ENCODE measurements at regions not wholly inside any gene's neighbourhood (a gene's known extent, or its start where the extent isn't known, plus 50 kb on each side); places are given as distances from the start of the nearest gene placed in this dataset.
"Not testable (repeated sequence)": the region's sequence is repeated elsewhere in the genome, so short reads cannot be mapped to it uniquely, and the experiment has no call there.

DNA sequence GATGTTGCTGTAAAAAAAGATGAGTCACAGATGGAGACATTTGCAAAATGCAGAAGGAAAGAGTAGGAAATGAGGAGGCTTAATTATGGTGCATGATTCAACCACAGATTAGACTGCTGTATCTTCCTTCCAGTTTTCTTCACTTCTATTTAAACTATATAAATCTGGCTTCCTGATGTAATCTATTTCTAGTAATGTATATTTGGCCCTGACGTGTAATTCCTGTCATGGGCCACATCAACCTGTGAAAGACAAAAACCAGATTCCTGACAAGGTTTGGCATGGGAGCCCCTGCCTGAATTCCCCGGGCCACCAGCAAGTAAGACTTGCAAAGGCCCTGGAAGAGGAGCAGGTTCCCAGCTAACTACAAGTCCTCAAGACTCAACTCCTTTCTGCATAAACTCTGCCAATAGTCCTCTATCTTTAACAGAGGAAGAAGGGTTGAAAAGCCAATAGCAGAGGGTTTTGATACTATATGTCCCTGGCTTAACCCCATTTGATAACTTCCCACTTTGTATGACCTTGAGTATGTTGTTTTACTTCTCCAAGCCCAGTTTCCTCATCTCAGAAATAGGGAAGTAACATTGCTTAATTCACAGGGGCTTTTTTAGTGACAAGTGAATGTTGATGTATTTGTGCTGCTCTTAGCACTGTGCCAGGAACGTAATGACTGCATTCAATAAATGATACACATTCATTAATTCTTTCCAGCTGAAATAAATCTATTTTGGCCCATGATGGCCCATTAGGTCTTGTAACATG is 172.7 kb downstream of the SPRY2 start:
- Histone ChIP-seq H3K9me3 (replicated peaks; ENCODE audit: low read length) (no peaks in the 10 kb centered on the region), H3K27me3 (ENCODE audit: control insufficient read depth, insufficient read depth, low read length) (no peaks in the 10 kb centered on the region), H3K9ac (ENCODE audit: low read depth, low read length) (no peak overlapping the region), H3K4me3 (ENCODE audit: low read length) (no peak overlapping the region), H3K36me3 (ENCODE audit: insufficient read depth, low read length) (no peaks in the 10 kb centered on the region), H3K4me2 (ENCODE audit: low read length) (no peak overlapping the region), H3K4me1 (ENCODE audit: control insufficient read depth, insufficient read depth, low read length) (peaks cover 2% of the 10 kb centered on the region)

DNA sequence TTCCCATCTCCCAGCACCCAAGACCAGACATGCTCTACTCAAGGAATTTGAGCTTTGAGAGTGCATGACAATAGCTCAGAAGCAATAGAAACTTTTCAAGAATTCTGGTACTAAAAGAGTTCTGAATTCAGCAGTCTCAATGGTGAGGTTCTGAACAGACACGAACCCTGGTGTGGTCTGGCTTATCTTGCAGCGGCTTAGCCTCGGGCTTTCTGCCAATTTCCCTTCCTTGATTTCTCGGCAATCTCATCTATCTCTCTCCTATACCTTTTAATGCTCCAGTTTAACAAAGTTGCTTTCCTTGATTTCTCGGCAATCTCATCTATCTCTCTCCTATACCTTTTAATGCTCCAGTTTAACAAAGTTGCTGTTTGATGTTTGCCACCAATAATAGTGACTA is 174.6 kb downstream of the SPRY2 start:
- H3K9ac ChIP-seq (ENCODE audit: low read depth, low read length) = no peak overlapping the region
- no peak overlapping the region for H3K4me2 ChIP-seq (ENCODE audit: low read length)
- peaks cover 2% of the 10 kb centered on the region for H3K4me1 ChIP-seq (ENCODE audit: control insufficient read depth, insufficient read depth, low read length)
- H3K27me3 ChIP-seq (ENCODE audit: control insufficient read depth, insufficient read depth, low read length) = no peaks in the 10 kb centered on the region
- no peaks in the 10 kb centered on the region for H3K36me3 ChIP-seq (ENCODE audit: insufficient read depth, low read length)
- no peak overlapping the region for H3K4me3 ChIP-seq (ENCODE audit: low read length)
- H3K9me3 ChIP-seq (replicated peaks; ENCODE audit: low read length) = no peaks in the 10 kb centered on the region

DNA sequence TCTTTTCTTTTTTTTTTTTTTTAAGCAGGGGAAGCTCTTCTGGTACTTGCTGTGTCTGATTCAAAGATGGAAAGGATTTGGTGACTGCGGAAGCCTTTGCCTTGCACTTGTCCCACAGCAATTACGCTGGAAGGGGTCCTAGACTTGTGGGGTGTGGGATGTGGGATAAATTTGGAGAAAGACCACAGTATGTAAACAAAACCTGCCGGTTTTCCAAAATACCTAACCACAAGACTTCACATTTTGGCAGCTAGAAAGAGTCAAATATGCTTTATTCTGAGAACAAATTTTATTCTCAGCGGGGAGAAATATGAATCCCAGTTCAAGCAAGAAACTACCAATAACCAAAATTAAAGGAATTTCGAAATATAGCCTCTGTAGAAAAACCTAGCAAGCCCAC is 176.5 kb downstream of the SPRY2 start:
- Histone ChIP-seq H3K4me2 (ENCODE audit: low read length) (no peak overlapping the region), H3K9me3 (replicated peaks; ENCODE audit: low read length) (no peaks in the 10 kb centered on the region), H3K27me3 (ENCODE audit: control insufficient read depth, insufficient read depth, low read length) (no peaks in the 10 kb centered on the region), H3K9ac (ENCODE audit: low read depth, low read length) (no peak overlapping the region), H3K4me1 (ENCODE audit: control insufficient read depth, insufficient read depth, low read length) (peaks cover 2% of the 10 kb centered on the region), H3K36me3 (ENCODE audit: insufficient read depth, low read length) (no peaks in the 10 kb centered on the region), H3K4me3 (ENCODE audit: low read length) (no peak overlapping the region)

DNA sequence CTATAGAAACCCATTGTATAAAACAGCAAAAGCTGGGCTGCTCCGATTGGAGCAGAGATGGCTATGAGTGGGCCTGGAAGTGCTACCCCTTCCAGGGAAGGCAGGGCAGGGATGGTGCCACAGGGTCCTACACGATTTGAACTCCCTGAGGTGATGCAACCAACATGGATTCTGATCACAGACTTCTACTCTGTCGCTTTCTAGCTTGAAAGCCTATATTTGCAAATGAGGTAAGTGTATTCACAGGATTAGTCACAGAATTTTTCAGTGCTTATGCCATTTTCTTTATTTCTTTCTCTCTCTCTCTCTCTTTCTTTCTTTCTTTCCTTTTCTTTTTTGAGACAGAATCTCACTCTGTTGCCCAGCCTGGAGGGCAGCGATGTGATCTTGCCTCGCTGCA is 179.0 kb downstream of the SPRY2 start:
- no peak overlapping the region for H3K4me3 ChIP-seq (ENCODE audit: low read length)
- no peaks in the 10 kb centered on the region for H3K27me3 ChIP-seq (ENCODE audit: control insufficient read depth, insufficient read depth, low read length)
- H3K9me3 ChIP-seq (replicated peaks; ENCODE audit: low read length) = no peaks in the 10 kb centered on the region
- no peak overlapping the region for H3K9ac ChIP-seq (ENCODE audit: low read depth, low read length)
- H3K4me1 ChIP-seq (ENCODE audit: control insufficient read depth, insufficient read depth, low read length) = no peaks in the 10 kb centered on the region
- no peak overlapping the region for H3K4me2 ChIP-seq (ENCODE audit: low read length)
- H3K36me3 ChIP-seq (ENCODE audit: insufficient read depth, low read length) = no peaks in the 10 kb centered on the region

DNA sequence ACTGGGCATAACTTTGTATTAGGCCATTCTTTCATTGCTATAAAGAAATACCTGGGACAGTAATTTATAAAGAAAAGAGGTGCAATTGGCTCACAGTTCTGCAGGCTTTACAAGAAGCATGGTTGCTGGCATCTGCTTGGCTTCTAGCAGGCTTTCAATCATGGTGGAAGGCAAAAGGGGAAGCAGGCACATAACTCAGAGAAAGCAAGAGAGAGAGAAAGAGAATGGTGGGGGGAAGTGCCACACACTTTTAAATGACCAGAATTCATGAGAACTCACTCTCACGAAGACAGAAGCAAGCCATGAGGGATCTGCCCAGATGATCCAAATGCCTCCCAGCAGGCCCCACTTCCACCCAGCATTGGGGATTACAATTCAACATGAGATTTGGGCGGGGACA is 179.7 kb downstream of the SPRY2 start:
- H3K4me1 ChIP-seq (ENCODE audit: control insufficient read depth, insufficient read depth, low read length) = no peaks in the 10 kb centered on the region
- no peak overlapping the region for H3K4me3 ChIP-seq (ENCODE audit: low read length)
- H3K9ac ChIP-seq (ENCODE audit: low read depth, low read length) = no peak overlapping the region
- H3K36me3 ChIP-seq (ENCODE audit: insufficient read depth, low read length) = no peaks in the 10 kb centered on the region
- no peaks in the 10 kb centered on the region for H3K27me3 ChIP-seq (ENCODE audit: control insufficient read depth, insufficient read depth, low read length)
- H3K9me3 ChIP-seq (replicated peaks; ENCODE audit: low read length) = no peaks in the 10 kb centered on the region
- no peak overlapping the region for H3K4me2 ChIP-seq (ENCODE audit: low read length)

DNA sequence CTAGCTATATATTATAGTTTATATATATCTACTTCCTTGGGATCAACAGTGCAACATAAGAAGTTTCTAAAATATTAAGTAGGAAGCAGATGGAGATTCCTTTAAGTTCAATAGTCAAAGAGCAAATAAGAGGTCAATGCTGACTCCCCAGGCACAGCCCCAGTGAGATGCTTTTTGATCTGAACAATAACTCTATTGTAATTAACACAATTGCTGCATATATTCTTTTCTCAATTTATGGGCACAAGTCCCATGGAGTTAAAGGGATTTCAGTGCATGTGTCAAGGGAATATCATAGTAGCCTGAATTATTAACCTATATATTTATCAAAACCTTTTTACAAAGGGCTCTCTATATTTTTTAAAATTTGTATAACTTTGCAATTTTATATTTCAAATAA is 180.8 kb downstream of the SPRY2 start:
- Histone ChIP-seq H3K9me3 (replicated peaks; ENCODE audit: low read length) (no peaks in the 10 kb centered on the region), H3K4me1 (ENCODE audit: control insufficient read depth, insufficient read depth, low read length) (no peaks in the 10 kb centered on the region), H3K27me3 (ENCODE audit: control insufficient read depth, insufficient read depth, low read length) (no peaks in the 10 kb centered on the region), H3K4me3 (ENCODE audit: low read length) (no peak overlapping the region), H3K4me2 (ENCODE audit: low read length) (no peak overlapping the region), H3K9ac (ENCODE audit: low read depth, low read length) (no peak overlapping the region), H3K36me3 (ENCODE audit: insufficient read depth, low read length) (no peaks in the 10 kb centered on the region)

DNA sequence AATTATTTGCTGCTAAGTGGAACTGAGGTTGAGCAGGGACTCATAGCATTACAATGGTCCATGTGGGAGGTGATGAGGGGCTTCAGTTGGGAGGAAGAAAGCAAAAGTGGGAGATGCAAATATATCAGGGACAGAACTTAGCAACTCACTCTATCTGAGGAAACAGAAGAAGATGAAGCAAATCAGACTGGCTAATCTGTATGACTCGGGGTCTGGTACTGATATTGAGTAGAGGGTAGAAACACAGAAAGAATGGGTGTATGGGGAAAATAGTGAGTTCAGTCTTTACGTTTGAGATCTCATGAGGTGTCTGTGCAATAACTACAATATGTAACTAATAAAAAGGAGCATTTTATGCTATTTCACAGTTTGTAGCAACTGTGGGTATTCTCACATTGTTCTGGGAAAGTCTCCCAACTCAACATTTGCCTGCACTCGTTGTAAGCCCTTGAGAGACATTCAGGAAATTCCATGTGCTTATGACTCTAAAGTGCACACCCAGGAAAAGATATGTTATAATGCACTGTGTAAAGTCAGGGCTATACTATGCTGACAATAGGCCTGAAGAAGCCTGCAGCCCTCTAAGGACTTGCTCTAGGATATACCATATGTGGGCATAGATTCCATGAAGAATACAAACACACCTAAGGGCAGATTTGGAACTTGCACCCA is 183.5 kb downstream of the SPRY2 start:
- Histone ChIP-seq H3K9me3 (replicated peaks; ENCODE audit: low read length) (no peaks in the 10 kb centered on the region), H3K4me3 (ENCODE audit: low read length) (no peak overlapping the region), H3K36me3 (ENCODE audit: insufficient read depth, low read length) (no peaks in the 10 kb centered on the region), H3K9ac (ENCODE audit: low read depth, low read length) (no peak overlapping the region), H3K4me2 (ENCODE audit: low read length) (no peak overlapping the region), H3K27me3 (ENCODE audit: control insufficient read depth, insufficient read depth, low read length) (no peaks in the 10 kb centered on the region), H3K4me1 (ENCODE audit: control insufficient read depth, insufficient read depth, low read length) (no peaks in the 10 kb centered on the region)

DNA sequence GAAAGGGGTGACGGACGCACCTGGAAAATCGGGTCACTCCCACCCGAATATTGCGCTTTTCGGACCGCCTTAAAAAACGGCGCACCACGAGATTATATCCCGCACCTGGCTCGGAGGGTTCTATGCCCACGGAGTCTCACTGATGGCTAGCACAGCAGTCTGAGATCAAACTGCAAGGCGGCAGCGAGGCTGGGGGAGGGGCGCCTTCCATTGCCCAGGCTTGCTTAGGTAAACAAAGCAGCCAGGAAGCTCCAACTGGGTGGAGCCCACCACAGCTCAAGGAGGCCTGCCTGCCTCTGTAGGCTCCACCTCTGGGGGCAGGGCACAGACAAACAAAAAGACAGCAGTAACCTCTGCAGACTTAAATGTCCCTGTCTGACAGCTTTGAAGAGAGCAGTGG is 188.8 kb downstream of the SPRY2 start:
- not testable (repeated sequence) for H3K9ac ChIP-seq (ENCODE audit: low read depth, low read length); H3K4me1 ChIP-seq (ENCODE audit: control insufficient read depth, insufficient read depth, low read length); H3K36me3 ChIP-seq (ENCODE audit: insufficient read depth, low read length); H3K4me3 ChIP-seq (ENCODE audit: low read length); H3K4me2 ChIP-seq (ENCODE audit: low read length); H3K9me3 ChIP-seq (replicated peaks; ENCODE audit: low read length); H3K27me3 ChIP-seq (ENCODE audit: control insufficient read depth, insufficient read depth, low read length)

DNA sequence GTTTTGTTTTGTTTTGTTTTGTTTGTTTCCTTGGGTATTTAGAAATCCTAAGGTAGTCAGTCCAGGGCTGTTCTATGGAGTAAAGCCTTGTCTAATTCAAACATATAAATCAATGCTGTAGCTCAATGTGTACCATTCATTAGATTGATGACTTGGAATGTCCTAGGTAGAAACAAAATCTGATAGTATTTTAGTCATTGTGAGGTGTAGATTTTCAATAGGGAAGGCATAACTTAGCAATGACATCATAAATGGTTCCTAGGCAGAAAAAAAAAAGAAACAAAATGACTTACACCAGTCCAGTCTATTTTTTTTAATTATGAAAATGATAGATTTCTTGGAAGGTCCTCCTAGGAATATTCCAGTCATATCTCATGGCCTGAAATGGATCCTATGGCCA is 189.9 kb downstream of the SPRY2 start:
- Histone ChIP-seq H3K4me3 (ENCODE audit: low read length) (no peak overlapping the region), H3K27me3 (ENCODE audit: control insufficient read depth, insufficient read depth, low read length) (no peaks in the 10 kb centered on the region), H3K4me2 (ENCODE audit: low read length) (no peak overlapping the region), H3K9me3 (replicated peaks; ENCODE audit: low read length) (no peaks in the 10 kb centered on the region), H3K36me3 (ENCODE audit: insufficient read depth, low read length) (no peaks in the 10 kb centered on the region), H3K9ac (ENCODE audit: low read depth, low read length) (no peak overlapping the region), H3K4me1 (ENCODE audit: control insufficient read depth, insufficient read depth, low read length) (no peaks in the 10 kb centered on the region)

DNA sequence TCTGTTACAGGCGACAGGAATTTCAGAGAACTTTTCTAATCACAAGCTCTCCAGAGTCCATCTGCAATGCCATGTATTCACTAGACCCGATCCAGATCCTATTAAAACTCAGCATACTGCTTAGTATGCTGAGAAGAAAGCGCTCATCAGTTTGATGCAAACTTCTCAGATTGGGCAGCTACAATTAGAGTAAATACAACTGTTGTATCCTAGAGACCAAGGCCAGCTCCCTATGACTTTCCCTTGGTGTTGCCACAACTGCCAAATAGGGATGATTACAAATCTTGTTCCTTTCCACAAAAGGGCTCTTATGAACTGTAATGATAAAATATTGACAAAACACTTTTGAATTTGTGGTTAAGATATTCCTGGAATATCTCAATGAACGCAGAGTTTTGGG is 191.2 kb downstream of the SPRY2 start:
- no peak overlapping the region for H3K9ac ChIP-seq (ENCODE audit: low read depth, low read length)
- H3K4me2 ChIP-seq (ENCODE audit: low read length) = no peak overlapping the region
- no peaks in the 10 kb centered on the region for H3K36me3 ChIP-seq (ENCODE audit: insufficient read depth, low read length)

DNA sequence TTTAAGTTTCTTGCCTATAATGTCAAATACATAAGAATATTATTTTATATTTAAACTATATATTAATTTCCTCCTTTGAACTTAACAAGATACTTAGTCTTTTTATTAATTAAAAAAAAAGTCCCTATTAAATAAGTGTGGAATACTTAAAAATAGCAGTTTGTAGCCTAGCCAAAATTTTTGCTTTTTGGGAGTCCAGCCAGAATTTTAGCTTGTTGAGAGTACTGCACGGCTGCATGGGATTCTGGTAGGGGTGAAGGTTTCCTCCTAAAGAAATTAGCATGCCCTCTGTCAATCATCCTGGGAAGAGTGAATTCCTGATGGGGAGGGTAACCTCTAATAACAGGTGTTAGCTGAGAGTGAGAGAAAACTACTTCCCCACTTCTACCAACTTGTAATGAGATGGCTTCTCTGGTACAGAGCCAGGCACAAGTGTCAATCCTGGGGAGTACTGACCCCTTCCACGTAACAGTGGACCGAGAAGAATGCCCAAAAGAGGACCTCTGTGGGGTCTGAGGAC is 195.7 kb downstream of the SPRY2 start:
- Histone ChIP-seq H3K9me3 (replicated peaks; ENCODE audit: low read length) (no peaks in the 10 kb centered on the region), H3K27me3 (ENCODE audit: control insufficient read depth, insufficient read depth, low read length) (no peaks in the 10 kb centered on the region), H3K4me3 (ENCODE audit: low read length) (no peak overlapping the region), H3K9ac (ENCODE audit: low read depth, low read length) (no peak overlapping the region), H3K4me1 (ENCODE audit: control insufficient read depth, insufficient read depth, low read length) (peaks cover 16% of the 10 kb centered on the region), H3K36me3 (ENCODE audit: insufficient read depth, low read length) (no peaks in the 10 kb centered on the region), H3K4me2 (ENCODE audit: low read length) (no peak overlapping the region)

More for the DNA sequence above, 191.2 kb downstream of the SPRY2 start:
- Histone ChIP-seq H3K4me1 (ENCODE audit: control insufficient read depth, insufficient read depth, low read length) (no peaks in the 10 kb centered on the region), H3K9me3 (replicated peaks; ENCODE audit: low read length) (no peaks in the 10 kb centered on the region), H3K27me3 (ENCODE audit: control insufficient read depth, insufficient read depth, low read length) (no peaks in the 10 kb centered on the region), H3K4me3 (ENCODE audit: low read length) (no peak overlapping the region)

DNA sequence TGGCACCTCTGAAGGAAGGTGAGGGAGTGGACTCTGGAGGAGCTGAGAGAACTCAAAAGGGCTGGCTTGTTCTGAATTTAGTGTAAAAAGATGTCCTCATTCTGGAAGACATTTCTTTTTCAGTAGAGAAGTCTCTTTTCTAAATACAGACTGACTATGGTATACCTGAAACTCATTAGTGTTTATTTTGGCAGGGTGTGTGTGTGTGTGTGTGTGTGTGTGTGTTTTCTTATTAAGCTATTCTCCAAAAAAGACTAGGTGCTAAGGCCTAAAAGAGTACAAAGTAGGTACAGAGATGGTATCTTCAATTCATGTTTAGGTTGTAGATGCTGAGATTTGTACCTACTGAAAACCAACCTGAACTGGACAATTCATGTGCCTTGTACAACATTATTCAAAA is 196.4 kb downstream of the SPRY2 start:
- Histone ChIP-seq H3K4me3 (ENCODE audit: low read length) (no peak overlapping the region), H3K36me3 (ENCODE audit: insufficient read depth, low read length) (no peaks in the 10 kb centered on the region), H3K27me3 (ENCODE audit: control insufficient read depth, insufficient read depth, low read length) (no peaks in the 10 kb centered on the region), H3K4me1 (ENCODE audit: control insufficient read depth, insufficient read depth, low read length) (peaks cover 18% of the 10 kb centered on the region), H3K4me2 (ENCODE audit: low read length) (no peak overlapping the region), H3K9ac (ENCODE audit: low read depth, low read length) (no peak overlapping the region), H3K9me3 (replicated peaks; ENCODE audit: low read length) (no peaks in the 10 kb centered on the region)
